HEK293 (cell line): ENCODE measurements at regions not wholly inside any gene's neighbourhood (a gene's known extent, or its start where the extent isn't known, plus 50 kb on each side); places are given as distances from the start of the nearest gene placed in this dataset.

Experiments used
- ZNF121 ChIP-seq: fragments of 450-650 bp; formaldehyde crosslinking; IDR thresholded peaks from 2 replicates; pipeline ENCODE4 v1.5.1; 2016; ENCODE audit warnings: missing biosample characterization, missing genetic modification characterization
- TF ChIP-seq, protein P1 (sequence below): fragments of 450-650 bp; formaldehyde crosslinking; IDR thresholded peaks from 2 replicates; pipeline ENCODE4 v1.5.1; 2016; ENCODE audit warnings: missing biosample characterization, missing genetic modification characterization

DNA sequence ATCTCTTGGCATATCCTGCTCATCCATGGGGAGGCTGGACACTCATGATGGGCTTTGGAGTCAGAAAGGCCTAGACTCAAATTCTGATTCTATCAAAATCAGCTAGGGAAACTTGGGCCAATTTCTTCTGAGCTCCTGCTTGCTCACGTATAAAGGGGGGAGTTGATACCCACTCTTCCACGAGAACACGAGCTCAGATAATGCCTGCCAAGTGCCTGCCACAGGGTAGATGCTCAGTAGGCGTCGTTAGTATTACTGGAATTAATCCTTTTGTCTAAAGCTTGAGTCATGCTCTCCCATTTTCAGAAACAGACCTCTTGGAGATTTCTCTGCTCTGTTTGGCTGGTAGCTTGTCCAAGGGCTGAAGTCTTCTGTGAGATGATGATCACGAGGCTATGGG, 238.3 kb upstream of the MVB12B start:
- TF ChIP-seq, protein P1, sequence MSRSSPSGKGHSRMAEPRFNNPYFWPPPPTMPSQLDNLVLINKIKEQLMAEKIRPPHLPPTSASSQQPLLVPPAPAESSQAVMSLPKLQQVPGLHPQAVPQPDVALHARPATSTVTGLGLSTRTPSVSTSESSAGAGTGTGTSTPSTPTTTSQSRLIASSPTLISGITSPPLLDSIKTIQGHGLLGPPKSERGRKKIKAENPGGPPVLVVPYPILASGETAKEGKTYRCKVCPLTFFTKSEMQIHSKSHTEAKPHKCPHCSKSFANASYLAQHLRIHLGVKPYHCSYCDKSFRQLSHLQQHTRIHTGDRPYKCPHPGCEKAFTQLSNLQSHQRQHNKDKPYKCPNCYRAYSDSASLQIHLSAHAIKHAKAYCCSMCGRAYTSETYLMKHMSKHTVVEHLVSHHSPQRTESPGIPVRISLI (tag by site-specific recombination): no peak
- no peak for TF ChIP-seq ZNF121 (tag by site-specific recombination)
